H1 (cell line): ENCODE measurements at regions not wholly inside any gene's neighbourhood (a gene's known extent, or its start where the extent isn't known, plus 50 kb on each side); places are given as distances from the start of the nearest gene placed in this dataset.

Experiments used
- CTCF ChIA-PET: fragments of 300-600 bp; sonication (Branson Sonifier 250); formaldehyde crosslinking; loops from one replicate; lab custom pipeline; 2021; ENCODE audit not compliant: partially characterized antibody; lab: Charles Lee
- POLR2A ChIA-PET: fragments of 300-600 bp; sonication (Branson Sonifier 250); formaldehyde crosslinking; loops from one replicate; lab custom pipeline; 2021; ENCODE audit warnings: inconsistent platforms; ENCODE audit not compliant: partially characterized antibody; lab: Charles Lee
- DNase-seq, 2 experiments: peaks; one replicate each; pipeline versions ENCODE4 v3.0.0 to v3.0.0-alpha.2; 2010 to 2022; ENCODE audit warnings: low spot score in 2 of 2, low read depth in 1 of 2, mixed read lengths in 1 of 2
- FAIRE-seq: peaks from 2 replicates; lab custom pipeline; 2011; peaks lifted over from hg19 to GRCh38; lab: Jason Lieb, UNC
- H2AFZ ChIP-seq: 2 replicates; pipeline ENCODE4 v1.8.1; 2012; ENCODE audit warnings: low read length, inconsistent platforms
- H2AK5ac ChIP-seq: 2 replicates; pipeline ENCODE4 v1.6.1; 2013; ENCODE audit warnings: low read depth, low read length
- H2BK120ac ChIP-seq: replicated peaks from 2 replicates; pipeline ENCODE3; 2013; ENCODE audit warnings: low read depth, low read length, inconsistent platforms
- H2BK12ac ChIP-seq: 2 replicates; pipeline ENCODE4 v1.6.1; 2013; ENCODE audit warnings: low read depth, low read length
- H2BK15ac ChIP-seq: 2 replicates; pipeline ENCODE4 v1.6.1; 2013; ENCODE audit warnings: low read length
- H2BK20ac ChIP-seq: 2 replicates; pipeline ENCODE4 v1.6.1; 2013; ENCODE audit warnings: low read length
- H2BK5ac ChIP-seq: 2 replicates; pipeline ENCODE4 v1.6.1; 2013; ENCODE audit warnings: low read depth, low read length
- H3K14ac ChIP-seq: 2 replicates; pipeline ENCODE4 v1.6.1; 2013; ENCODE audit warnings: inconsistent platforms; ENCODE audit not compliant: insufficient read length
- H3K18ac ChIP-seq: 2 replicates; pipeline ENCODE4 v1.6.1; 2013; ENCODE audit warnings: low read length; ENCODE audit errors: extremely low read depth
- H3K23ac ChIP-seq: 2 replicates; pipeline ENCODE4 v1.6.1; 2013; ENCODE audit warnings: inconsistent platforms; ENCODE audit not compliant: insufficient read length
- H3K23me2 ChIP-seq: 2 replicates; pipeline ENCODE4 v1.6.1; 2013; ENCODE audit warnings: low read depth, low read length
- H3K27ac ChIP-seq: 2 replicates; pipeline ENCODE4 v1.6.1; 2011; ENCODE audit warnings: low read depth, low read length, inconsistent platforms
- H3K27me3 ChIP-seq, 4 experiments: replicated peaks in 1 of 4; 1 replicate in 1 of 4; 2 replicates in 3 of 4; pipeline versions ENCODE4 v1.6.1 to v1.8.1; 2011 to 2013; ENCODE audit warnings: low read length in 3 of 4, mild to moderate bottlenecking in 3 of 4, inconsistent platforms in 2 of 4, mixed read lengths in 2 of 4, moderate library complexity in 1 of 4; ENCODE audit not compliant: control insufficient read depth in 3 of 4, insufficient read depth in 3 of 4; ENCODE audit errors: extremely low read depth in 1 of 4
- H3K36me3 ChIP-seq, 4 experiments: 2 replicates each; pipeline versions ENCODE4 v1.6.1 to v1.8.1; 2011 to 2013; ENCODE audit warnings: mild to moderate bottlenecking in 4 of 4, low read length in 3 of 4, moderate library complexity in 2 of 4, control low read depth in 1 of 4, inconsistent platforms in 1 of 4; ENCODE audit not compliant: insufficient read depth in 4 of 4, control insufficient read depth in 2 of 4
- H3K4ac ChIP-seq: replicated peaks from 2 replicates; pipeline ENCODE3; 2013; ENCODE audit warnings: low read length, low read depth, mixed read lengths, inconsistent platforms; ENCODE audit not compliant: insufficient read length
- H3K4me1 ChIP-seq, 4 experiments: replicated peaks in 1 of 4; 1 replicate in 1 of 4; 2 replicates in 3 of 4; pipeline versions ENCODE4 v1.6.1 to v1.8.1; 2011 to 2013; ENCODE audit warnings: low read length in 3 of 4, inconsistent platforms in 2 of 4, mixed read lengths in 1 of 4; ENCODE audit not compliant: insufficient read depth in 4 of 4, control insufficient read depth in 3 of 4
- H3K4me2 ChIP-seq, 2 experiments: 2 replicates each; pipeline versions ENCODE4 v1.6.1 to v1.8.1; 2011 to 2013; ENCODE audit warnings: low read depth in 2 of 2, low read length in 2 of 2, control low read depth in 1 of 2, inconsistent platforms in 1 of 2, mild to moderate bottlenecking in 1 of 2; ENCODE audit not compliant: insufficient read depth in 1 of 2
- H3K4me3 ChIP-seq, 4 experiments: fragments of 200-600, 300-600 bp in 1 of 4; sonication (generic), shearing (Covaris generic), sonication (Bioruptor Twin) in 1 of 4; 2 replicates each; pipeline versions ENCODE4 v1.5.1 to v1.8.1; 2011 to 2016; ENCODE audit warnings: low read length in 4 of 4, low read depth in 3 of 4, control low read depth in 2 of 4, inconsistent platforms in 2 of 4, mild to moderate bottlenecking in 2 of 4, mixed read lengths in 1 of 4, moderate library complexity in 1 of 4; ENCODE audit not compliant: insufficient read depth in 2 of 4; ENCODE audit errors: extremely low read depth in 1 of 4
- H3K56ac ChIP-seq: replicated peaks from 2 replicates; pipeline ENCODE3; 2013; ENCODE audit warnings: low read depth, mild to moderate bottlenecking, mixed read lengths, low read length, inconsistent platforms; ENCODE audit not compliant: insufficient read length
- H3K79me1 ChIP-seq: 2 replicates; pipeline ENCODE4 v1.6.1; 2013; ENCODE audit warnings: low read depth, low read length, control low read depth
- H3K79me2 ChIP-seq, 2 experiments: 2 replicates each; pipeline versions ENCODE4 v1.6.1 to v1.8.1; 2012 to 2013; ENCODE audit warnings: low read length in 2 of 2, mild to moderate bottlenecking in 2 of 2, inconsistent platforms in 1 of 2; ENCODE audit not compliant: insufficient read depth in 2 of 2, control insufficient read depth in 1 of 2
- H3K9ac ChIP-seq, 4 experiments: replicated peaks in 1 of 4; 1 replicate in 1 of 4; 2 replicates in 3 of 4; pipeline versions ENCODE4 v1.6.1 to v1.8.1; 2011 to 2013; ENCODE audit warnings: low read depth in 3 of 4, low read length in 3 of 4, control low read depth in 2 of 4, mild to moderate bottlenecking in 2 of 4, moderate library complexity in 2 of 4, inconsistent platforms in 1 of 4; ENCODE audit errors: extremely low read depth in 1 of 4
- H3K9me3 ChIP-seq, 2 experiments: 2 replicates each; pipeline versions ENCODE4 v1.6.1 to v1.8.1; 2012 to 2013; ENCODE audit warnings: mild to moderate bottlenecking in 2 of 2, moderate library complexity in 2 of 2, control low read depth in 1 of 2, inconsistent platforms in 1 of 2, low read depth in 1 of 2, low read length in 1 of 2, mixed read lengths in 1 of 2; ENCODE audit not compliant: insufficient read depth in 2 of 2
- H4K20me1 ChIP-seq, 2 experiments: replicated peaks in 1 of 2; 2 replicates each; pipeline versions ENCODE3 to v1.8.1; 2011 to 2013; ENCODE audit warnings: inconsistent platforms in 2 of 2, low read length in 2 of 2, mild to moderate bottlenecking in 1 of 2; ENCODE audit not compliant: insufficient read depth in 2 of 2, control insufficient read depth in 1 of 2
- H4K5ac ChIP-seq: 2 replicates; pipeline ENCODE4 v1.6.1; 2013; ENCODE audit warnings: low read length, low read depth, mixed read lengths, inconsistent platforms; ENCODE audit not compliant: insufficient read length
- H4K8ac ChIP-seq: 2 replicates; pipeline ENCODE4 v1.8.0; 2013; ENCODE audit warnings: mild to moderate bottlenecking, moderate library complexity, low read length, inconsistent platforms; ENCODE audit not compliant: insufficient read depth; ENCODE audit errors: extremely low read depth
- H4K91ac ChIP-seq: replicated peaks from 2 replicates; pipeline ENCODE3; 2013; ENCODE audit warnings: low read length, mixed read lengths, inconsistent platforms; ENCODE audit not compliant: insufficient read length
- BCL11A ChIP-seq, 2 experiments: IDR thresholded peaks; one replicate each; pipeline ENCODE4 v1.6.1; 2011; ENCODE audit warnings: low read depth in 2 of 2, low read length in 2 of 2, mild to moderate bottlenecking in 2 of 2
- CBX8 ChIP-seq: fragments of 300-800, 300-1000 bp; sonication (generic); IDR thresholded peaks from 2 replicates; pipeline ENCODE4 v1.7.1; 2016; ENCODE audit warnings: low read depth, low read length, borderline replicate concordance
- E2F6 ChIP-seq: IDR thresholded peaks from 2 replicates; pipeline ENCODE4 v1.6.1; 2012; ENCODE audit warnings: inconsistent platforms
- POLR2A ChIP-seq, 2 experiments: IDR thresholded peaks; 1 replicate in 1 of 2; 2 replicates in 1 of 2; pipeline ENCODE4 v1.6.1; 2011; ENCODE audit warnings: low read depth in 2 of 2, low read length in 2 of 2, mild to moderate bottlenecking in 2 of 2; ENCODE audit errors: control extremely low read depth in 1 of 2
- SIX5 ChIP-seq: IDR thresholded peaks from 2 replicates; pipeline ENCODE4 v1.6.1; 2011; ENCODE audit warnings: mild to moderate bottlenecking, low read depth, low read length
- TAF1 ChIP-seq: IDR thresholded peaks from 2 replicates; pipeline ENCODE4 v1.6.1; 2011; ENCODE audit warnings: mild to moderate bottlenecking, low read depth, low read length
- TEAD4 ChIP-seq: IDR thresholded peaks from 2 replicates; pipeline ENCODE4 v1.6.1; 2012; ENCODE audit warnings: low read depth, low read length, inconsistent platforms, mixed read lengths
- ZNF274 ChIP-seq: IDR thresholded peaks from 2 replicates; pipeline ENCODE4 v1.7.0; 2012; ENCODE audit warnings: low read length, borderline replicate concordance; ENCODE audit errors: extremely low read depth
- WGBS, 2 experiments: shearing (Covaris generic) in 1 of 2; methylation state at CpG; one replicate each; pipeline versions ENCODE4 v1.1.6 to v1.1.7; 2013 to 2015; ENCODE audit warnings: low lambda C conversion rate in 2 of 2, mixed read lengths in 2 of 2, inconsistent platforms in 1 of 2, low coverage in 1 of 2, missing lambda C conversion rate in 1 of 2; ENCODE audit not compliant: insufficient replicate concordance in 2 of 2, insufficient coverage in 1 of 2, insufficient read length in 1 of 2; ENCODE audit errors: extremely low coverage in 1 of 2, missing lambda C conversion rate in 1 of 2; 5-methylcytosine and 5-hydroxymethylcytosine counted together

GRCh38 chr20:25750765-25751696, 54.4 kb upstream of the ZNF337 start:
- no peak overlapping the region for H2BK120ac ChIP-seq
- no peaks in the 10 kb centered on the region for H3K23me2 ChIP-seq
- H3K79me1 ChIP-seq: no peaks in the 10 kb centered on the region
- H2BK5ac ChIP-seq: no peak overlapping the region
- FAIRE-seq (no peak), DNase-seq (no peak)
- WGBS, 2 experiments: 58% methylated on average over 29 of the region's 36 CpGs; no CpG with 5 or more reads in 1 of the 2 experiments
- no peak overlapping the region for H3K56ac ChIP-seq
- H4K20me1 ChIP-seq: no peaks in the 10 kb centered on the region
- H3K14ac ChIP-seq: no peak overlapping the region
- no peak overlapping the region for H3K18ac ChIP-seq
- no peaks in the 10 kb centered on the region; a peak in 1 of 7 replicates for H3K4me1 ChIP-seq
- no peaks in the 10 kb centered on the region for H3K27me3 ChIP-seq
- H4K91ac ChIP-seq: no peak overlapping the region
- no peak overlapping the region for H3K23ac ChIP-seq
- no peak overlapping the region for H2AK5ac ChIP-seq
- H3K4me3 ChIP-seq: peak overlapping the region; percentile 25 to 52 (median 39); a peak in 6 of 8 replicates
- POLR2A ChIA-PET: interaction anchor here (0.6 kb wide), 1 partner anchor 1829 kb away, joined by 3 read pairs; no protein-coding TSS in a partner anchor
- H3K4ac ChIP-seq: no peak overlapping the region
- no peak overlapping the region for H2BK15ac ChIP-seq
- H2BK20ac ChIP-seq: no peak overlapping the region
- no peaks in the 10 kb centered on the region for H3K36me3 ChIP-seq
- H3K9me3 ChIP-seq: peaks cover 5 to 19% of the 10 kb centered on the region in 2 experiments; a peak in 3 of 4 replicates
- peak overlapping the region; percentile 88; the same call in 1 of the 2 replicates for H2AFZ ChIP-seq
- H3K9ac ChIP-seq: peak overlapping the region in 1 of 4 experiments; percentile 51; a peak in 3 of 7 replicates
- H4K8ac ChIP-seq: peak overlapping the region; percentile 87
- H3K79me2 ChIP-seq: no peaks in the 10 kb centered on the region
- peak overlapping the region; percentile 65; the same call in 1 of the 2 replicates for H2BK12ac ChIP-seq
- H3K4me2 ChIP-seq: peak overlapping the region; percentile 65 to 78
- H4K5ac ChIP-seq: no peak overlapping the region
- TF ChIP-seq CBX8 (no peak), E2F6 (peak; percentile 40; the same call in 1 of the 2 replicates), BCL11A (IDR thresholded peaks at IDR 0.05; ENCODE audit: low read depth in 2 of 2, low read length in 2 of 2) (no peak), TAF1 (peak; percentile 48; the same call in 1 of the 2 replicates), TEAD4 (no peak), SIX5 (no peak), ZNF274 (no peak), POLR2A (IDR thresholded peaks at IDR 0.05; ENCODE audit: control extremely low read depth in 1 of 2, low read depth in 2 of 2, low read length in 2 of 2) (0 out of 3 replicates have a peak, but pooled peaks of 1 of the 2 experiments have one; percentile 22)
- CTCF ChIA-PET: no interaction called here
- no peak overlapping the region for H3K27ac ChIP-seq
